ENCODE measurements at regions not wholly inside any gene's neighbourhood (a gene's known extent, or its start where the extent isn't known, plus 50 kb on each side); places are given as distances from the start of the nearest gene placed in this dataset.
"Not testable (repeated sequence)": the region's sequence is repeated elsewhere in the genome, so short reads cannot be mapped to it uniquely, and the experiment has no call there.

DNA sequence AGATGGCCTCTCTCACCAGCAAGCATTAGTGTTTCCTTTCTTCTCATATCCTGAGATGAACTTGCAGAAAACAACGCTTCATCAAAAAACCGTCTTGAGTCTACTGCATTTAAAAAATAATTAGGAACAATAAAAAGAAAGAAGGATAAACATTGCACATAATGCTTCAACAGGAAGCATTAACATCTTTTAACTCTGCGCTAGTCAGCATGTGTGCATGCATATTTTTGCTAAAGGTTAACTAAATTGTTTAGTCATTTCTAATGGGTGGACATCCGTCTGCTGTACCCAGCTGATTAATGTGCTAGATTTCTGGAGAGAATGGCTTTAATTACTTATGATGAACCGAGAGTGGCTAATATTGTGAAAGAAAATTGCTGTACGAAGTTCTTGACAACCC is 349.3 kb downstream of the SOX4 start:
- Histone ChIP-seq H3K36me3 (ENCODE audit: insufficient read depth, low read length) (no peaks in the 10 kb centered on the region), H3K27me3 (ENCODE audit: insufficient read depth, low read length, poor library complexity) (no peaks in the 10 kb centered on the region), H3K4me3 (ENCODE audit: low read depth in 1 of 2, low read length in 2 of 2) (no peak overlapping the region), H3K9me3 (ENCODE audit: insufficient read depth, low read length, severe bottlenecking) (no peaks in the 10 kb centered on the region), H3K9ac (ENCODE audit: low read depth, low read length) (no peak overlapping the region), H4K20me1 (ENCODE audit: insufficient read depth, low read length) (no peaks in the 10 kb centered on the region), H3K27ac (ENCODE audit: low read length) (no peak overlapping the region), H3K79me2 (ENCODE audit: insufficient read depth, low read length) (peaks cover 3% of the 10 kb centered on the region; the same call in 1 of the 2 replicates), H3K4me1 (ENCODE audit: insufficient read depth, low read length) (peaks cover 16% of the 10 kb centered on the region), H3K4me2 (ENCODE audit: insufficient read depth, low read length) (no peak overlapping the region), H2AFZ (ENCODE audit: low read depth, low read length) (no peak overlapping the region)
- ATAC-seq (ENCODE audit: insufficient read depth, low read depth), result no peak
- TF ChIP-seq, protein P1, sequence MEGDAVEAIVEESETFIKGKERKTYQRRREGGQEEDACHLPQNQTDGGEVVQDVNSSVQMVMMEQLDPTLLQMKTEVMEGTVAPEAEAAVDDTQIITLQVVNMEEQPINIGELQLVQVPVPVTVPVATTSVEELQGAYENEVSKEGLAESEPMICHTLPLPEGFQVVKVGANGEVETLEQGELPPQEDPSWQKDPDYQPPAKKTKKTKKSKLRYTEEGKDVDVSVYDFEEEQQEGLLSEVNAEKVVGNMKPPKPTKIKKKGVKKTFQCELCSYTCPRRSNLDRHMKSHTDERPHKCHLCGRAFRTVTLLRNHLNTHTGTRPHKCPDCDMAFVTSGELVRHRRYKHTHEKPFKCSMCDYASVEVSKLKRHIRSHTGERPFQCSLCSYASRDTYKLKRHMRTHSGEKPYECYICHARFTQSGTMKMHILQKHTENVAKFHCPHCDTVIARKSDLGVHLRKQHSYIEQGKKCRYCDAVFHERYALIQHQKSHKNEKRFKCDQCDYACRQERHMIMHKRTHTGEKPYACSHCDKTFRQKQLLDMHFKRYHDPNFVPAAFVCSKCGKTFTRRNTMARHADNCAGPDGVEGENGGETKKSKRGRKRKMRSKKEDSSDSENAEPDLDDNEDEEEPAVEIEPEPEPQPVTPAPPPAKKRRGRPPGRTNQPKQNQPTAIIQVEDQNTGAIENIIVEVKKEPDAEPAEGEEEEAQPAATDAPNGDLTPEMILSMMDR (IDR thresholded peaks at IDR 0.05; ENCODE audit: borderline replicate concordance, extremely low read depth, low read length, poor library complexity, severe bottlenecking), result no peak
- no peak for TF ChIP-seq EZH2 (IDR thresholded peaks at IDR 0.05; ENCODE audit: borderline replicate concordance, low read depth, low read length, severe bottlenecking)
- no peak for DNase-seq

DNA sequence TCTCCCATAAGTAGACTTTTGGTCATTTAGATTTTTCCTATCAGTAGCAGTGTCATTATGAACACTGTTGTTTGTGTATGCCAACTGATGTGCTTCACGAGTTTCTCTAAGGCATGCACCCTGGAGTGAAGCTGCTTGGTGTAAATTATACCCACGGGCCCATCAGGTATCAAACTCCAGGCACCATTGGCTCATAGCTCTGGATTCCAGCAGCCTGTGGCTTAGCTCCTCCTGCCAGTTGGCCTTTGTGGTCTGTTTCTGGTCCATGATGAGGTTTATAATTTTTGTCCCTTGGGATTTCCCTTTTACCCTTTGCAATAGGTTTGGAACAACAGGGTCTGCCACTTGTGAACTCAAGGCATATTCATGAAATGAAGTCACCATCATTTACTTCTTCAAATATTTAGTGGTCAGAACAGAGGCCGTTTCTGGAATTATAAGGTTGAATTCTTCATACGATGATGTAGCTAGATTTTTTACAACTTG is 350.5 kb downstream of the PRL start:
- Histone ChIP-seq H3K4me1 (ENCODE audit: insufficient read depth, low read length) (peaks cover 48% of the 10 kb centered on the region), H3K27ac (ENCODE audit: low read length) (no peak overlapping the region)
- DNase-seq, result no peak

DNA sequence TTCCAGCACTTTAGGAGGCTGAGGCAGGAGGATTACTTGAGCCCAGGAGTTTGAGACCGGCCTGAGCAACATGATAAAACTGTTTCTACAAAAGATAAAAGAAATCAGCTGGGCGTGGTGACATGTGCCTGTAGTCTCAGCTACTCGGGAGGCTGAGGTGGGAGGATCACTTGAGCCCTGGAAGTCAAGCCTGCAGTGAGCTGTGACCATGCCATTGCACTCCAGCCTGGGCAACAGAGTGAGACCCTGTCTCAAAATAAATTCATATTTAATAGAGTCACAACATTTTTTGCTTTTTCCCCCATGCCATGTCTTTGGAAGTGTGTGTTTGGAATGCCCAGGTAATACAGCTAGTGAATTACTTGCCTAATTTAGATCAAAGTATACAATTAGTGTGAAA is 349.6 kb downstream of the PRL start:
- H3K4me1 ChIP-seq (ENCODE audit: insufficient read depth, low read length), result peaks cover 57% of the 10 kb centered on the region
- not testable (repeated sequence) for H4K20me1 ChIP-seq (ENCODE audit: insufficient read depth, low read length); H3K9ac ChIP-seq (ENCODE audit: low read depth, low read length); H2AFZ ChIP-seq (ENCODE audit: low read depth, low read length); H3K4me2 ChIP-seq (ENCODE audit: insufficient read depth, low read length); H3K4me3 ChIP-seq (ENCODE audit: low read depth in 1 of 2, low read length in 2 of 2); H3K79me2 ChIP-seq (ENCODE audit: insufficient read depth, low read length); H3K9me3 ChIP-seq (ENCODE audit: insufficient read depth, low read length, severe bottlenecking); ATAC-seq (ENCODE audit: insufficient read depth, low read depth); H3K27ac ChIP-seq (ENCODE audit: low read length); DNase-seq; H3K36me3 ChIP-seq (ENCODE audit: insufficient read depth, low read length); H3K27me3 ChIP-seq (ENCODE audit: insufficient read depth, low read length, poor library complexity)

More for the DNA sequence above, 350.5 kb downstream of the PRL start:
- Histone ChIP-seq H3K4me3 (ENCODE audit: low read depth in 1 of 2, low read length in 2 of 2) (no peak overlapping the region), H2AFZ (ENCODE audit: low read depth, low read length) (no peak overlapping the region), H3K4me2 (ENCODE audit: insufficient read depth, low read length) (no peak overlapping the region), H3K9me3 (ENCODE audit: insufficient read depth, low read length, severe bottlenecking) (no peaks in the 10 kb centered on the region), H3K27me3 (ENCODE audit: insufficient read depth, low read length, poor library complexity) (no peaks in the 10 kb centered on the region), H3K9ac (ENCODE audit: low read depth, low read length) (no peak overlapping the region), H3K36me3 (ENCODE audit: insufficient read depth, low read length) (no peaks in the 10 kb centered on the region), H4K20me1 (ENCODE audit: insufficient read depth, low read length) (no peaks in the 10 kb centered on the region), H3K79me2 (ENCODE audit: insufficient read depth, low read length) (no peaks in the 10 kb centered on the region)
- no peak for ATAC-seq (ENCODE audit: insufficient read depth, low read depth)
- TF ChIP-seq EZH2 (IDR thresholded peaks at IDR 0.05; ENCODE audit: borderline replicate concordance, low read depth, low read length, severe bottlenecking), result no peak
- TF ChIP-seq, protein P1 (IDR thresholded peaks at IDR 0.05; ENCODE audit: borderline replicate concordance, extremely low read depth, low read length, poor library complexity, severe bottlenecking), result no peak

DNA sequence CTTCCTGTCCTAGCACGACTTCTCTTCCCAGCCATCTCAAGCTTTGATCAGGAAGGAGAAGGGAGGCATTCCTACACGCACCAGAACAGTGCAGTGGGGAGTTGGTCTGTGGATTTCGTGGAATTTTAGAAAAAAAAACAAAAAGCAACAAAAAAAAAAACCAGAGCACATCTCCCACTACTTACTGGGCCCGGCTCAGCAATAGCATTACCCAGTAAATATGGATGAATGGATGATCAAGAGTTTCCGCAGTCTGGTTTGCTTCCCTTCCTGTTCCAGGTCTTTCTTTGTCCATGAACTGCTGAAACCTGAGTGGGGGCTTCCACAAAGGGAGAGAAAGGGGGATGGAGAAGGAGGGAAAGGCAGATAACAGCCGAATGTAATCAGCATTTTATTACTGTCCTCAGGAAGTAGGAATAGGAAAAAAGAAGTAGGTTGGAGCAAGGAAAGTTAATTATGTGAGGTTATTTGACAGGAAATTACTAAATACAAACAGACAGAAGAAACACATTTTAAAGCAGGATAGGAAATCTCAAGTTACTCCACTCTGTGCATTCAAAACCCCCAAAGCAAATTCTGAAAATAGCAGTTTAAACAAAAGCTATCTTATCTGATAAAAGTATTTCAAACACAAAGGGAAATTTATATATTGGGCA is 349.0 kb downstream of the PRL start:
- Histone ChIP-seq H3K4me3 (ENCODE audit: low read depth in 1 of 2, low read length in 2 of 2) (no peak overlapping the region), H3K36me3 (ENCODE audit: insufficient read depth, low read length) (no peaks in the 10 kb centered on the region), H3K9me3 (ENCODE audit: insufficient read depth, low read length, severe bottlenecking) (no peaks in the 10 kb centered on the region), H3K4me1 (ENCODE audit: insufficient read depth, low read length) (peaks cover 63% of the 10 kb centered on the region), H3K27ac (ENCODE audit: low read length) (peak overlapping the region; percentile 21; the same call in 1 of the 2 replicates), H2AFZ (ENCODE audit: low read depth, low read length) (no peak overlapping the region), H4K20me1 (ENCODE audit: insufficient read depth, low read length) (no peaks in the 10 kb centered on the region), H3K27me3 (ENCODE audit: insufficient read depth, low read length, poor library complexity) (no peaks in the 10 kb centered on the region), H3K4me2 (ENCODE audit: insufficient read depth, low read length) (no peak overlapping the region), H3K79me2 (ENCODE audit: insufficient read depth, low read length) (peaks cover 14% of the 10 kb centered on the region), H3K9ac (ENCODE audit: low read depth, low read length) (no peak overlapping the region)
- ATAC-seq (ENCODE audit: insufficient read depth, low read depth) (no peak), DNase-seq (no peak)
- no peak for TF ChIP-seq EZH2 (IDR thresholded peaks at IDR 0.05; ENCODE audit: borderline replicate concordance, low read depth, low read length, severe bottlenecking)
- TF ChIP-seq, protein P1 (IDR thresholded peaks at IDR 0.05; ENCODE audit: borderline replicate concordance, extremely low read depth, low read length, poor library complexity, severe bottlenecking), result no peak
